GM18499 (cell line): ENCODE measurements at regions not wholly inside any gene's neighbourhood (a gene's known extent, or its start where the extent isn't known, plus 50 kb on each side); places are given as distances from the start of the nearest gene placed in this dataset.

Source experiments
- ATAC-seq: cut with Tn5 transposase; IDR thresholded peaks from one replicate; pipeline ENCODE4 v1.9.1; 2021; ENCODE audit warnings: moderate number of reproducible peaks; ENCODE audit not compliant: insufficient read depth, unreplicated experiment

GRCh38 chr4:15215109-15215508 lies 212.7 kb upstream of the C1QTNF7 start:
- no peak for ATAC-seq

DNA sequence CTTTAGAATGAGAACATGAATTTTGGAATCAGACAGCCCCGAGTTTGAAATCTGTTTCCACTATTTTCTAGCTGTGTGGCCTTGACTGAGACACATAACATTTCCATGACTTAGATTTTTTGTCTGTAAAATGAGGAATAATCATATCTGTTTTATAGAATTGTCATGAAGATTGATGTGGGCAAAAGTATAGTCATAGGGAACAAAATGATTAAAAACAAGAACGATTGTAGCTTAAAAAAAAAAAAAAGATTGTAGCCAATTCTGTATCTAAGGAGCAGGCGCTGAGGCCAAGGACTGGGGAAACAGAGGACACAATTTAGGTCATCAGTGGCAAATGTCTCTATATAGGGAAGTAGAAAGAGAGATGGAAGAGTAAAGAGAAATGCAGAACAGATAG lies 201.6 kb upstream of the C1QTNF7 start:
- no peak for ATAC-seq

GRCh38 chr4:15231265-15232091 lies 196.4 kb upstream of the C1QTNF7 start:
- peak; percentile 79 for ATAC-seq

DNA sequence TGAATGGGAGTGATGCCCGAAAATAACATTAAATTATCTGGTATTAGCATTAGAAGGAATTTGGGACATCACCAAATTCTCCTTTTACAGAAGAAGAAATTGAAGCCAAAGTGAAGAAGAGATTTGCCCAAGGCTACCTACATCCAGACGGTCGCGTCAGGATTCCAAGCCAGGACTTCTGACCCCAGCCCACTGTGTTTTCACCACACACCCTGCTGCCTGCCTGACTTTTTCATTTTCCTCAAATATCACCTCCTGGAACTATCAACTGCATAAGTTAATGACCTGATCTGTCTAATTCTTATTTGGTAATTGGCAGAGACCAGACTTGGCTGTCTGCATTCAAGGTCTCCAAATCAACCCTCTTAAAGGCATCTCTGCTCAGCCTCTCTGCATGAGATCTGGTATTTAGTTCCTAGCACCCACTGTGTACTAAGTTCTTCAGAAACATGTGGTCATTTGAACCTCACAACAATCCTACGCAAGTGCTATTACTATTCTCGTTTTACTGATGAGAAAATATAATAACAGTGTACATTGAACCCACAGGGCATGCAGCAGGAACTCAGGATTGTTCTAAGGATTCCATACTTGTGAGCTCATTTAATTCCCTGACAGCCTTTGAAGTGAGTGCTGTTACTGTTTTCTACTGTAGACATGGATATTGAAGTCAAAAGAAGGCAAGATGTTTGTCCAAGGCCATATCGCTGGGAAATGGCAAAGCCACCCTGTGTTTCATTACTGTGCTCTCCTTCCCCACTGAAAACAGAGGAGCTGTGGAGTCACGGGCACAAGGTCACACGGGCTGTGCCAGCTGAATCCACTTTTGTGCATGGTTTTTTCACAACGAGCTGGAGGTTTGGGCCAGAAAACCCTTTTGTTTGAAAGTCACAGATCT lies 195.2 kb upstream of the C1QTNF7 start:
- ATAC-seq = no peak

DNA sequence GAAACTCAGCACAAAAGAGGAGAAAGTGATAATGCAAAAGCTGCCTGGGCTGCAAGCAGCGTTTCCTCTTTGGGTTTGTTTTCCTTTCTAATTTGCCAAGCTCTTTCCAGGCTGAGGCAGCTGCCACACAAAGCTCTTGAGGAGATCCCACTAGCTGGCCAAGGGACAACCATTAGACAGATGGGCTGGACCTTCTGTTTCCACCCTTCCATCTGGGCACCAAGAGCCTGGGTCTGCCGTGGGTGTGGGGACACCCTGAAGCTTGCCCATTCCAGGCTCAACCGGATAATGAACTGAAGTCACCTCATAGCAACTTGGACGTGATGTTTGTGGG lies 194.6 kb upstream of the C1QTNF7 start:
- ATAC-seq = no peak

GRCh38 chr4:15233626-15234025 lies 194.2 kb upstream of the C1QTNF7 start:
- ATAC-seq = no peak

DNA sequence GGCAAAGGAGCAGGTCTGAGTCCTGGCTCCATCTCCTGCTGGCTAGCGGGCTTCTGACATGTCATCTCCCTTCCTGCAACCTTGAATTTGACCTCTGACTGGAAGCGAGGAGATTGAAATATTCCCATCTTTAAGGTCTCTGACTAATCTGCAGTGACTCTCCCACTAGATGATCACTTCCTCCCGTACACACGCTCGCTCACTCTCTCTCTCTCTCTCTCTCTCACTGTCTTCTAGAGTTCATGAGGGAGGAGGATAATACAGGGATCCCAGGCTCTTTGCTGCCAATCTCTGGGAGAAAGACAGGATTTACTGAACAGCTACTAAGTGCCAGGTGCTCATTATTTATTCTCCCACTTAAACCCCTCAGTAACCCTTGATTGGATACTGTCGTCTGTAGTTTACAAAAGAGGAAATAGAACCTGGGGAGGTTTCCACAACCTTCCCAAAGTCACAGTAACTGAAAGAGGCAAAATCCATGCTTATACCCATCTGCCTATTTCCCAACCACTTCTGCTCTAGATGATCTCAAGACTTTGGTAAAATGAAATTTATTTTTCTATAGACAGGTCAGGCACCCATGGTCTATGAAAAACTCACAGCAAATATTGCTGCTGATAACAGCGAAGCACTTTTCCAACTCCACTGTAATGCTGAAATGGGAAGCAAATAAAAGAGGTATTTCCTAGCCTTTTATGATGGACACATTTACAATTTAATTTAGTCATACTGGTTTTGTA lies 193.5 kb upstream of the C1QTNF7 start:
- no peak for ATAC-seq

GRCh38 chr4:15234856-15235126 lies 193.0 kb upstream of the C1QTNF7 start:
- ATAC-seq = no peak

DNA sequence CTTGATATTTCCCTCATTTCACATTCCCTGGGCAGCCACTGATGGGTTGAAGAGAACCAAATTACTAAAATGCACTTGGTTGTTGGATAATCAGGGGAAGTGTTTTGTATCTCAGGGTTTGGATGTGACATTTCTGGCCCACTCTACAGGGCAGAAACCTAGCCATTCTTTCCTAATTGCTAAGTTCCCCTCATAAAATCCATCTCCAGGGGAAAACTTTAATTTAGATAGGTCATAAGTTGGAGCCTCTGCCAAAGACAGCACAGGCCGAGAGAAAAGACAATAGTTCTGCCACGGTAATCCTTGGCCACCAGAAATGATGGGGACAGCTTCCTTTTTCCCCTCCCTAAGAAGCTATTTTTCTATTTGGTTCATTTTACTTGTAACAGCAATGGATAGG lies 192.7 kb upstream of the C1QTNF7 start:
- no peak for ATAC-seq

DNA sequence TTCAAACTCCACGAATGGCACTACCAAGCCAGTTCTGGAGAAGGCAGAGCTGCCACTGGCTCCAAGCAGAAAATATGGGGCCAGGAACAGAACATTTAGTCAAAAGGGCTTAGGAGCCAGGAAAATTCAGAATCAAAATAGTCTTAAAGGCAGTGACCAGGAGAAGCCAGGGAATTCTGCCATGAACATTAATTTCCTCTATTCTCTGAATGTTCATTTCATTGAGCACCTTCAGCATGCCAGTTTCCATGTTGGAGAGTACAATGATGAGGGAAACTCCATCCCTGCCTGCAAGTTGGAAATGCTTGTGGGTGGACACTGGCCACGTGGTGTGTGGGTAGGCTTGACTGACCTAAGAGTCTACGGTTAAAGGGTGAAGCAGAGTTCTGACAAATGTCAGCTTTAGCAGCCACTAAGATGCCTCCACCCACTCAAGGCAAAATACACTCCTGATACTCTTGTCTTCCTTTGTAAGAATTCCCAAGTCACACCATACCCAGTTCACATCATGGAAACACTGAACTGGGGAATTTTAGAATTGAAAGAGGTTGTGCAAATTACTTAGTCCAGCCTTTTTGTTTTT lies 190.1 kb upstream of the C1QTNF7 start:
- ATAC-seq = no peak

DNA sequence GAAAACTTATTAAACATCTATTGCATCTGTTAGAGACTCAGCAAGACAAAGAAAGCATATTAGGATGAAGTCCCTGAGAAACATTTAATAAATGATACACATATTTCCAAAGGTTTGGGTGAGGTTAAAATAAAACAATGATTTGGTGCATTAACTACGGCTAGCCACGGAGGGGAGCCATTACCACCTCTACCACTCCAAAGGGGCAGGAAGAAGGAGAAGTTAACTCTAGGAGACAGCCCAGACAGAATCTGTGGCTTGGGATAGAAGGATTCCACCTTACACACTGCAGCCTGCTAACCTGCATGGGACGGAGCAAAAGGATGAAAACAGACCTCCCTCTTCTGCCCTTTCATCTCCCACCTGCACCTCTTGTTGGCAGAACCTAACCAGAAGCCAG lies 189.1 kb upstream of the C1QTNF7 start:
- ATAC-seq = no peak

GRCh38 chr4:15239866-15240265 lies 188.0 kb upstream of the C1QTNF7 start:
- no peak for ATAC-seq

- no peak for ATAC-seq
Measured at GRCh38 chr4:15240764-15241163, 187.1 kb upstream of the C1QTNF7 start.

DNA sequence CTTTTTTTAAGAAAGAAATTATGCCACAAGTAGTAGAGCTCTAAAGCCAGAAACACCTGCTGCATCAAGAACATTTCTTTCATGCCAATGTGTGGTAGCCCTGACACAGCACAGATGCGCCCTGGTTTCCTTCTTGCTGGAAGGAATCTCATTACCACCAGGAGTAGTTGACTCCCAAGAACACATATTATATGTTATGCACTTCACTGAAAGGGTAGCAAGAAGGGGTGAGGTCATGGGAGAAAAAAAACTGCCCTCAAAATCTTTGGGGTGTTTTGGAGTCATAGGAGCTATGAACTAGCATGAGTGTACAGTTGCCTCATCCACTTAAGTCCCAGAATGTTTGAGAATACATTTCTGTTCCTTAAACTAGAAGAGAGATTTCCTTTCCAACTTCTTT lies 185.8 kb upstream of the C1QTNF7 start:
- ATAC-seq = no peak

DNA sequence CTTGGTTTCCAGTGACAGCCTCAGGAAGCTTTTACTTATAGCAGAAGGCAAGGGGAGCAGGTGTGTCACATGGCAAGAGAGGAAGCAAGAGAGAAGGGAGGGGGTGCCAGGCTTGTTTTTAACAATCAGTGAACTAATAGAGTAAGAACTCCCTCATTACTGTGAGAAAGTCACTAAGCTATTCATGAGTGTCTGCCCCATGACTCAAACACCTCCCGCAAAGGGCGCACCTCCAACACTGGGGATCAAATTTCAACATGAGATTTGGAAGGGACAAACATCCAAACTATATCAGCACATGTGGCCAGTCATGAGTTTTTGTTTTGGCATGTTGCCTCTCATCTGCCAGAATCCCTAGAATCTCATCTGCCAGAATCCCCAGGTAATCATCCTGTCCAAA lies 183.5 kb upstream of the C1QTNF7 start:
- no peak for ATAC-seq

GRCh38 chr4:15245006-15245530 lies 182.8 kb upstream of the C1QTNF7 start:
- ATAC-seq = no peak

- no peak for ATAC-seq
Measured at GRCh38 chr4:15250021-15250441, 177.8 kb upstream of the C1QTNF7 start.

- no peak for ATAC-seq
Measured at GRCh38 chr4:15253349-15253748, 174.5 kb upstream of the C1QTNF7 start.

- ATAC-seq = no peak
Measured at GRCh38 chr4:15254236-15254880, 173.5 kb upstream of the C1QTNF7 start.

DNA sequence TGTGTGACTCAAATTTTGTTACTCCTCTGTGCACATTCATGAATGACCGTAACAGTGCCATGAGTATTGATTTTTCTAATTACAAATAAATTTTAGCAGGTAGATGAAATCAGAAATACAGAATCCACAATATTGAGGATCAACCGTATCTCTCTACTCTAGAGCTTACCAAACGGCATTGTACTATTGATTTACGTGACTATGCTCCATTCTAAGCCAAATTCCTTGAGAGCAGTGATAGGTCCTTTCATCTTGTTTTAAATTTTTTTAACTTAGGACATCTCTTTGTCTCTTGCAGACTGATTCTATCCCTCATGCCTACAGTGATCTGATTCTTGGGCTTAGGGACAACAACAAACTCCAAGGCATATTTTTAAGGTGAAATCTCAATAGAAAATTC lies 172.3 kb upstream of the C1QTNF7 start:
- no peak for ATAC-seq
